Esophagus squamous epithelium (tissue), 4 donors: ENCODE measurements at regions not wholly inside any gene's neighbourhood (a gene's known extent, or its start where the extent isn't known, plus 50 kb on each side); places are given as distances from the start of the nearest gene placed in this dataset.

Experiments used
- POLR2A ChIP-seq, 4 donors: fragments of 450-650 bp; IDR thresholded peaks; one replicate each; pipeline ENCODE4 v1.6.1; 2017; ENCODE audit warnings: antibody characterized with exemption in 4 of 4, mild to moderate bottlenecking in 4 of 4, moderate library complexity in 3 of 4
- TF ChIP-seq, protein P1 (sequence below), 6 experiments: fragments of 450-650 bp in 4 of 6; fragments of 200-600 bp in 2 of 6; sonication (generic) in 2 of 6; IDR thresholded peaks; one replicate each; pipeline ENCODE4 v1.5.1; 2016 to 2019; ENCODE audit warnings: antibody characterized with exemption in 6 of 6, mild to moderate bottlenecking in 4 of 6, moderate library complexity in 4 of 6

DNA sequence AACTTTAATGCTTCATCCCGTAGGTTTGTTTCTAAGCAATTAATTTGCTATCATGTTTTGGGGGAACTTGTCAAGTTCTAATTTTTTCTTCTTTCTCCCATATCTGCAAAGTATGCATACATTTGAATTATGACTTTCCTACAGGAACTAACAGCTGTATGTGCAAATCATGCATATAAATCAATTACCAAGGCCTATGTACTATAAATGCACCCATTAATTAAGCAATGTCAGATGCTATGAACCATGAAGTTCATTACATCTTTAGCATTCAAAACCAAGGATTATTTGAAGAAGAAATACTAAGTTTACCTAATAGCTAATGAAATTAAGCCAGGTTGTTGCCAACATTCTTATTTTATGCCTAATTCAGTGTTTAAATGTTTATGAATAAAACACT is 851.3 kb downstream of the TFAP2A start:
- TF ChIP-seq POLR2A (IDR thresholded peaks at IDR 0.05): no peak
- TF ChIP-seq, protein P1, sequence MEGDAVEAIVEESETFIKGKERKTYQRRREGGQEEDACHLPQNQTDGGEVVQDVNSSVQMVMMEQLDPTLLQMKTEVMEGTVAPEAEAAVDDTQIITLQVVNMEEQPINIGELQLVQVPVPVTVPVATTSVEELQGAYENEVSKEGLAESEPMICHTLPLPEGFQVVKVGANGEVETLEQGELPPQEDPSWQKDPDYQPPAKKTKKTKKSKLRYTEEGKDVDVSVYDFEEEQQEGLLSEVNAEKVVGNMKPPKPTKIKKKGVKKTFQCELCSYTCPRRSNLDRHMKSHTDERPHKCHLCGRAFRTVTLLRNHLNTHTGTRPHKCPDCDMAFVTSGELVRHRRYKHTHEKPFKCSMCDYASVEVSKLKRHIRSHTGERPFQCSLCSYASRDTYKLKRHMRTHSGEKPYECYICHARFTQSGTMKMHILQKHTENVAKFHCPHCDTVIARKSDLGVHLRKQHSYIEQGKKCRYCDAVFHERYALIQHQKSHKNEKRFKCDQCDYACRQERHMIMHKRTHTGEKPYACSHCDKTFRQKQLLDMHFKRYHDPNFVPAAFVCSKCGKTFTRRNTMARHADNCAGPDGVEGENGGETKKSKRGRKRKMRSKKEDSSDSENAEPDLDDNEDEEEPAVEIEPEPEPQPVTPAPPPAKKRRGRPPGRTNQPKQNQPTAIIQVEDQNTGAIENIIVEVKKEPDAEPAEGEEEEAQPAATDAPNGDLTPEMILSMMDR (IDR thresholded peaks at IDR 0.05): no peak
